Esophagus muscularis mucosa (tissue), 4 donors: ENCODE measurements at regions not wholly inside any gene's neighbourhood (a gene's known extent, or its start where the extent isn't known, plus 50 kb on each side); places are given as distances from the start of the nearest gene placed in this dataset.

Source experiments
- CTCF ChIP-seq, 3 experiments: fragments of 200-600 bp in 2 of 3; fragments of 450-650 bp in 1 of 3; sonication (generic) in 2 of 3; IDR thresholded peaks; one replicate each; pipeline ENCODE4 v1.5.1; 2017 to 2019; ENCODE audit warnings: antibody characterized with exemption in 3 of 3, mild to moderate bottlenecking in 2 of 3, moderate library complexity in 1 of 3
- EP300 ChIP-seq: sonication (generic); formaldehyde crosslinking; IDR thresholded peaks from one replicate; pipeline ENCODE4 v1.6.1; 2017; ENCODE audit warnings: antibody characterized with exemption
- POLR2AphosphoS5 ChIP-seq, 2 donors: sonication (generic); formaldehyde crosslinking; IDR thresholded peaks; one replicate each; pipeline ENCODE4 v1.6.1; 2017; ENCODE audit warnings: antibody characterized with exemption in 2 of 2

DNA sequence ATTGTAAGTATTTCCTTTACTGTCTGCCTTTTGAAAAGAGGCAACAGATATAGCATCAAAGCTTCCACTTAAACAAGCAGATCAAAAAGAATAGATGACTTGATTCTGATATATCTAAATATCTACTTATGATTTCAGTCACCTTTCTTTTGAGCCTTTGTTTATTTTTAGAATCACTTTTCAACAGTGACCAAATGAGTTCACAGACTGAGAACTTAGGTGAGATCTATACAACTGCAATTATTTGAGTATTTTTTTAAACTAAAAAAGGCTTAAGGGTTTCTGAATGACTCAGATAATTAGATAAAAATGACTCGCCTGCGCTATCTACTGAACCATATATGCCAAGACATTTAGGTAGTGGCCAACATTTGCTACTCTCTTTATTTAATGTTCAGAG lies 166.7 kb upstream of the KCNIP4 start:
- TF ChIP-seq CTCF (IDR thresholded peaks at IDR 0.05) (no peak), EP300 (no peak), POLR2AphosphoS5 (IDR thresholded peaks at IDR 0.05) (no peak)
